ENCODE measurements at regions not wholly inside any gene's neighbourhood (a gene's known extent, or its start where the extent isn't known, plus 50 kb on each side); places are given as distances from the start of the nearest gene placed in this dataset.

- no peaks in the 10 kb centered on the region for H3K9me3 ChIP-seq
- no peaks in the 10 kb centered on the region for H3K36me3 ChIP-seq
- H3K4me3 ChIP-seq: no peak overlapping the region
- no peak overlapping the region for H3K27ac ChIP-seq
- no peaks in the 10 kb centered on the region for H3K27me3 ChIP-seq
- peak; percentile 38 to 53 for TF ChIP-seq CTCF (IDR thresholded peaks at IDR 0.05)
- H3K4me1 ChIP-seq: no peaks in the 10 kb centered on the region
- peak in 1 of 2 donors; percentile 66 for DNase-seq
- intact Hi-C loops (cut with DNase I; ENCODE audit: low total_unique reads): no loop called here
These were observed 260.4 kb upstream of the P2RY1 start for GRCh38 chr3:152574461-152575079.

- Histone ChIP-seq H3K36me3 (no peaks in the 10 kb centered on the region), H3K27ac (no peak overlapping the region), H3K4me1 (no peaks in the 10 kb centered on the region), H3K4me3 (no peak overlapping the region), H3K27me3 (no peaks in the 10 kb centered on the region), H3K9me3 (no peaks in the 10 kb centered on the region)
- TF ChIP-seq CTCF (IDR thresholded peaks at IDR 0.05): no peak
- no peak for DNase-seq
- intact Hi-C loops (cut with DNase I; ENCODE audit: low total_unique reads): no loop called here
These were observed 256.2 kb upstream of the P2RY1 start for GRCh38 chr3:152578769-152579168.

- Histone ChIP-seq H3K27ac (no peak overlapping the region), H3K36me3 (no peaks in the 10 kb centered on the region), H3K9me3 (no peaks in the 10 kb centered on the region), H3K27me3 (no peaks in the 10 kb centered on the region), H3K4me1 (no peaks in the 10 kb centered on the region), H3K4me3 (no peak overlapping the region)
- no peak for DNase-seq
- intact Hi-C loops (cut with DNase I; ENCODE audit: low total_unique reads): no loop called here
- TF ChIP-seq CTCF (IDR thresholded peaks at IDR 0.05): no peak
These were observed 253.0 kb upstream of the P2RY1 start for GRCh38 chr3:152581951-152582350.

- no peaks in the 10 kb centered on the region for H3K27me3 ChIP-seq
- no peaks in the 10 kb centered on the region for H3K36me3 ChIP-seq
- no peak for DNase-seq
- H3K27ac ChIP-seq: no peak overlapping the region
- H3K4me3 ChIP-seq: no peak overlapping the region
- intact Hi-C loops (cut with DNase I; ENCODE audit: low total_unique reads): no loop called here
- H3K4me1 ChIP-seq: no peaks in the 10 kb centered on the region
- H3K9me3 ChIP-seq: no peaks in the 10 kb centered on the region
- no peak for TF ChIP-seq CTCF (IDR thresholded peaks at IDR 0.05)
These were observed 251.0 kb upstream of the P2RY1 start for GRCh38 chr3:152583963-152584362.

- H3K27me3 ChIP-seq: no peaks in the 10 kb centered on the region
- no peak for DNase-seq
- intact Hi-C loops (cut with DNase I; ENCODE audit: low total_unique reads): no loop called here
- no peak for TF ChIP-seq CTCF (IDR thresholded peaks at IDR 0.05)
- no peak overlapping the region for H3K4me3 ChIP-seq
- no peaks in the 10 kb centered on the region for H3K4me1 ChIP-seq
- H3K36me3 ChIP-seq: no peaks in the 10 kb centered on the region
- H3K9me3 ChIP-seq: no peaks in the 10 kb centered on the region
- no peak overlapping the region for H3K27ac ChIP-seq
These were observed 248.0 kb upstream of the P2RY1 start for GRCh38 chr3:152586974-152587373.

- no peaks in the 10 kb centered on the region for H3K36me3 ChIP-seq
- no peaks in the 10 kb centered on the region for H3K4me1 ChIP-seq
- no peaks in the 10 kb centered on the region for H3K27me3 ChIP-seq
- no peak overlapping the region for H3K4me3 ChIP-seq
- no peak overlapping the region for H3K27ac ChIP-seq
- no peak for TF ChIP-seq CTCF (IDR thresholded peaks at IDR 0.05)
- intact Hi-C loops (cut with DNase I; ENCODE audit: low total_unique reads): no loop called here
- DNase-seq: no peak
- H3K9me3 ChIP-seq: no peaks in the 10 kb centered on the region
These were observed 247.1 kb upstream of the P2RY1 start for GRCh38 chr3:152587861-152588260.
